Esophagus squamous epithelium (tissue), 5 donors: ENCODE measurements at regions not wholly inside any gene's neighbourhood (a gene's known extent, or its start where the extent isn't known, plus 50 kb on each side); places are given as distances from the start of the nearest gene placed in this dataset.

Experiments used
- DNase-seq: peaks from one replicate; lab custom pipeline; 2025; lab: John Stamatoyannopoulos, UW
- H3K27ac ChIP-seq, 4 donors: fragments of 200-600 bp; sonication (generic); one replicate each; pipeline ENCODE4 v1.5.1; 2016 to 2019; ENCODE audit warnings: mild to moderate bottlenecking in 1 of 4
- H3K27me3 ChIP-seq, 4 donors: fragments of 200-600 bp; sonication (generic); 1 replicate in 3 of 4; 2 replicates in 1 of 4; pipeline versions ENCODE4 v1.5.1 to v1.6.0; 2017 to 2021; ENCODE audit warnings: antibody characterized with exemption in 1 of 4
- H3K36me3 ChIP-seq, 3 donors: fragments of 200-600 bp; sonication (generic); one replicate each; pipeline ENCODE4 v1.5.1; 2016 to 2019
- H3K4me1 ChIP-seq, 3 donors: fragments of 200-600 bp; sonication (generic); one replicate each; pipeline ENCODE4 v1.5.1; 2017 to 2019
- H3K4me3 ChIP-seq, 4 donors: fragments of 200-600 bp; sonication (generic); 1 replicate in 3 of 4; 2 replicates in 1 of 4; pipeline ENCODE4 v1.5.1; 2016 to 2019; ENCODE audit warnings: mild to moderate bottlenecking in 2 of 4, moderate library complexity in 1 of 4
- H3K9me3 ChIP-seq, 3 donors: fragments of 200-600 bp; sonication (generic); one replicate each; pipeline ENCODE4 v1.5.1; 2016 to 2019
- POLR2A ChIP-seq, 4 donors: fragments of 450-650 bp; IDR thresholded peaks; one replicate each; pipeline ENCODE4 v1.6.1; 2017; ENCODE audit warnings: antibody characterized with exemption in 4 of 4, mild to moderate bottlenecking in 4 of 4, moderate library complexity in 3 of 4
- WGBS, 2 donors: methylation state at CpG; one replicate each; pipeline ENCODE4 v1.1.5; 2018; 5-methylcytosine and 5-hydroxymethylcytosine counted together
- intact Hi-C: fragments of 100-400 bp; cut with DNase I; formaldehyde crosslinking; loops from one replicate; pipeline ENCODE4 v1.15.0; 2022
- TF ChIP-seq, protein P1 (sequence below), 6 experiments: fragments of 450-650 bp in 4 of 6; fragments of 200-600 bp in 2 of 6; sonication (generic) in 2 of 6; IDR thresholded peaks; one replicate each; pipeline ENCODE4 v1.5.1; 2016 to 2019; ENCODE audit warnings: antibody characterized with exemption in 6 of 6, mild to moderate bottlenecking in 4 of 6, moderate library complexity in 4 of 6
- donor health status: DM: yes; HTN: yes; CAD: no.

DNA sequence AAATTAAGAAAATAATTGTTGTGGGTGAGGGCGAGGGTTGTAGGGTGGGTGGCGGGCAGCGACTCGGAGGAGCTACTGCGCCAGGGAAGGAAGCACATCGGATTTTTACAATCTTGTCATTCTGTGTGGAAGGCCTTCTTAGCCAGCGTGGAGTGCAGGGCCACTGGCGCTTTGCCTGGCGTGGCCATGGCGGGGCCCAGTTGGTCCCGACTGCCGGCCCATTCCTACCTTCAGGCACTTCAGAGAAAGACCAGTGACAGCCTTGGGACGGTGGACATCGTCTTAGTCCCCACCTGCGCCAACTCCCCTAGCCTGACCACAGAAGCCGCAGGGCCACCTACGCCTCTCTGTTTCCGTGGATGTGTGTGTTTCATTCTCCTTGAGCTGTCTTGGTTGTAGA is 136.9 kb upstream of the NEGR1 start:
- Histone ChIP-seq H3K27me3 (no peaks in the 10 kb centered on the region), H3K9me3 (no peaks in the 10 kb centered on the region), H3K4me1 (no peaks in the 10 kb centered on the region), H3K36me3 (no peaks in the 10 kb centered on the region), H3K27ac (no peak overlapping the region), H3K4me3 (no peak overlapping the region)
- intact Hi-C loops: no loop called here
- WGBS, 2 donors: 91 to 95% methylated on average over 18 of the region's 18 CpGs
- DNase-seq: no peak
- TF ChIP-seq, protein P1, sequence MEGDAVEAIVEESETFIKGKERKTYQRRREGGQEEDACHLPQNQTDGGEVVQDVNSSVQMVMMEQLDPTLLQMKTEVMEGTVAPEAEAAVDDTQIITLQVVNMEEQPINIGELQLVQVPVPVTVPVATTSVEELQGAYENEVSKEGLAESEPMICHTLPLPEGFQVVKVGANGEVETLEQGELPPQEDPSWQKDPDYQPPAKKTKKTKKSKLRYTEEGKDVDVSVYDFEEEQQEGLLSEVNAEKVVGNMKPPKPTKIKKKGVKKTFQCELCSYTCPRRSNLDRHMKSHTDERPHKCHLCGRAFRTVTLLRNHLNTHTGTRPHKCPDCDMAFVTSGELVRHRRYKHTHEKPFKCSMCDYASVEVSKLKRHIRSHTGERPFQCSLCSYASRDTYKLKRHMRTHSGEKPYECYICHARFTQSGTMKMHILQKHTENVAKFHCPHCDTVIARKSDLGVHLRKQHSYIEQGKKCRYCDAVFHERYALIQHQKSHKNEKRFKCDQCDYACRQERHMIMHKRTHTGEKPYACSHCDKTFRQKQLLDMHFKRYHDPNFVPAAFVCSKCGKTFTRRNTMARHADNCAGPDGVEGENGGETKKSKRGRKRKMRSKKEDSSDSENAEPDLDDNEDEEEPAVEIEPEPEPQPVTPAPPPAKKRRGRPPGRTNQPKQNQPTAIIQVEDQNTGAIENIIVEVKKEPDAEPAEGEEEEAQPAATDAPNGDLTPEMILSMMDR (IDR thresholded peaks at IDR 0.05): no peak
- TF ChIP-seq POLR2A (IDR thresholded peaks at IDR 0.05): no peak

DNA sequence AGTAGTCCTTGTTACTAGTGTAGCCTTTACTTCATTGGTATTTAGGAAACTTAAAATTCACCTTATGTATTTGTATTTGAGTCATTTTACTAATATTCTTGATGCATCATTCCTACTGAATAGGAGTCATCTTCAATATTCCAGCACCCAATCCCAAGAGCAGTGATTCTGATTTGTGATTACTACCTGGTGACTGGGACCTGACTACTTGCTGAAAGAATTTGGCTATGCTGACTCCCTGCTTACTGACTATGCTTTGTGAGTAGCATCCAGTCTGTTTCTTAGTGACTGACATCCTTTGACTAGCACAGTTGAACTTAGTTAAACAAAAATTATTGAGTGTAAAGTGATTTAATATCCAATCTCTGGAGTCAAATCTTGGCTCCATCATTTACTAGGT is 129.9 kb upstream of the NEGR1 start:
- Histone ChIP-seq H3K36me3 (no peaks in the 10 kb centered on the region), H3K9me3 (no peaks in the 10 kb centered on the region), H3K4me3 (no peak overlapping the region), H3K27ac (no peak overlapping the region), H3K4me1 (no peaks in the 10 kb centered on the region), H3K27me3 (no peaks in the 10 kb centered on the region)
- DNase-seq: no peak
- TF ChIP-seq, protein P1 (IDR thresholded peaks at IDR 0.05): no peak
- TF ChIP-seq POLR2A (IDR thresholded peaks at IDR 0.05): no peak
- intact Hi-C loops: no loop called here

DNA sequence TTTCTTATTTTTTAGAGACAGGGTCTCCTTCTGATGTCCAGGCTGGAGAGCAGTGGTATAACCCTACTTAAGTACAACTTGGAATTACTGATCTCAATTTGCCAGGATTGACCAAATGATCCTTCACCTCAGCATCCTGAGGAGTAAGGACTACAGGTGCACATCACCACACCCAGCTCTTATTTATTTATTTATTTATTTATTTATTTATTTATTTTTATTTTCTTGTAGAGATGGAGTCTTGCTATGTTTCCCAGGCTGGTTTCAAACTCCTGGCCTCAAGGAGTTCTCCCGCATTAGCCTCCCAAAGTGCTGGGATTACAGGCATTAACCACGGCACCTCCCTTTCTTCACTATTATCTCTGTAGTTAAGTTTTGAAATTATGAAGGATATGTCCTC is 117.5 kb upstream of the NEGR1 start:
- TF ChIP-seq, protein P1 (IDR thresholded peaks at IDR 0.05): no peak
- no peak for TF ChIP-seq POLR2A (IDR thresholded peaks at IDR 0.05)
- no peak overlapping the region for H3K27ac ChIP-seq
- 94 to 95% methylated on average over 2 of the region's 2 CpGs for WGBS, 2 donors
- no peaks in the 10 kb centered on the region for H3K36me3 ChIP-seq
- H3K27me3 ChIP-seq: no peaks in the 10 kb centered on the region
- no peaks in the 10 kb centered on the region for H3K9me3 ChIP-seq
- intact Hi-C loops: no loop called here
- H3K4me1 ChIP-seq: no peaks in the 10 kb centered on the region
- no peak overlapping the region for H3K4me3 ChIP-seq
- DNase-seq: no peak

DNA sequence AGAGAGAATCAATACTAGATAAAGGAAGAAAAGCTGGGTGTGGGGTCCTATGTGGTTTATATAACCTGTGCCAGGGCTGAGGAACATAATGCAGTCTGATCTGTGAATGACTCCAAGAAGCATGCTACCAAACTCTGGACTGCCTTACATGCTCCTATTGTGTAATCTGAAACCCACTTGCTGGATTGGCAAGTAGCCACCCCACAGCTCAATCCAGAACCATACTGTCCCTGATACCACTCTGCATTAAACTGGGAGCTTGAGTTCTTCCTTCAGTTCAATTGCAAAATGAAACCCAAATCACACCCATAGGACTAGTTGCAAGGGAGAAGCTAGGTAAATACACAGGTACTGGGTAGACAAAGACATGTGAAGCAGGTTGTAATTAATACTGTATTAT is 115.4 kb upstream of the NEGR1 start:
- Histone ChIP-seq H3K4me3 (no peak overlapping the region), H3K36me3 (no peaks in the 10 kb centered on the region), H3K27ac (no peak overlapping the region), H3K9me3 (no peaks in the 10 kb centered on the region), H3K27me3 (no peaks in the 10 kb centered on the region), H3K4me1 (no peaks in the 10 kb centered on the region)
- TF ChIP-seq, protein P1 (IDR thresholded peaks at IDR 0.05): no peak
- no peak for TF ChIP-seq POLR2A (IDR thresholded peaks at IDR 0.05)
- intact Hi-C loops: no loop called here
- no peak for DNase-seq

DNA sequence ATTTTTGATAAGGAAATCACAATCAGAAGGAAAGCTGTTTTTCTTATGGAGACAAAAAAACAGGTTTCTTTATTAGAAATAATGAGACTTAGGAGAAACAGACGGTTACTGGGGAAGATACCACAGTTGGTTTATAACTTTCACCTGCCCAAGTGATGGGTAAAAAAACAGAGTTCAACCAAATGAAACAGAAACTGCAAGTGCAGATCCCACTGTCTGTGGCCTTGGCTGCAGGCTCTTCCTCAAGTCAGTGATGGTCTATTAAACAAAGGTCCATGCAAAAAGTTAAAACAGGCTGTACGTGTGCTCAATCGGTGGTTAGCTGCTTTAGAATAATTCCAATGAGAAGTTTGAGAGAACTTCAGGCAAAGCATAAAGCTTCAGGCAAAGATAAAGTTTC is 112.1 kb upstream of the NEGR1 start:
- no peaks in the 10 kb centered on the region for H3K4me1 ChIP-seq
- H3K9me3 ChIP-seq: no peaks in the 10 kb centered on the region
- no peak overlapping the region for H3K27ac ChIP-seq
- no peak for TF ChIP-seq POLR2A (IDR thresholded peaks at IDR 0.05)
- TF ChIP-seq, protein P1 (IDR thresholded peaks at IDR 0.05): no peak
- no peaks in the 10 kb centered on the region for H3K27me3 ChIP-seq
- no peak for DNase-seq
- H3K36me3 ChIP-seq: no peaks in the 10 kb centered on the region
- intact Hi-C loops: no loop called here
- no peak overlapping the region for H3K4me3 ChIP-seq
- WGBS, 2 donors: 62 to 71% methylated on average over 3 of the region's 3 CpGs
